Stimulated activated effector memory CD8-positive, alpha-beta T cell treated with anti-CD3 and anti-CD28 coated beads, Interleukin-12 subunit alpha, Interleukin-12 subunit beta, amount 100 ng/mL, for 72 hours (primary cell): ENCODE measurements at regions not wholly inside any gene's neighbourhood (a gene's known extent, or its start where the extent isn't known, plus 50 kb on each side); places are given as distances from the start of the nearest gene placed in this dataset.

Source experiments
- ATAC-seq: fragments of 150-1000 bp; cut with Tn5 transposase; 2 replicates; pipeline ENCODE4 v1.10.0; 2021
- DNase-seq, 2 donors: peaks; one replicate each; pipeline ENCODE4 v3.0.0; 2021 to 2022; ENCODE audit warnings: low spot score in 2 of 2
- H3K27ac Mint-ChIP-seq: one replicate; pipeline ENCODE4 v1.8.0; 2022; ENCODE audit warnings: mild to moderate bottlenecking, mixed read lengths
- H3K36me3 Mint-ChIP-seq: one replicate; pipeline ENCODE4 v1.8.0; 2022; ENCODE audit warnings: mild to moderate bottlenecking, mixed read lengths
- H3K4me1 Mint-ChIP-seq: one replicate; pipeline ENCODE4 v1.8.0; 2022; ENCODE audit warnings: mixed read lengths
- H3K4me3 Mint-ChIP-seq: one replicate; pipeline ENCODE4 v1.8.0; 2022; ENCODE audit warnings: mild to moderate bottlenecking, mixed read lengths
- H3K9me3 Mint-ChIP-seq: one replicate; pipeline ENCODE4 v1.8.0; 2022; ENCODE audit warnings: mixed read lengths

DNA sequence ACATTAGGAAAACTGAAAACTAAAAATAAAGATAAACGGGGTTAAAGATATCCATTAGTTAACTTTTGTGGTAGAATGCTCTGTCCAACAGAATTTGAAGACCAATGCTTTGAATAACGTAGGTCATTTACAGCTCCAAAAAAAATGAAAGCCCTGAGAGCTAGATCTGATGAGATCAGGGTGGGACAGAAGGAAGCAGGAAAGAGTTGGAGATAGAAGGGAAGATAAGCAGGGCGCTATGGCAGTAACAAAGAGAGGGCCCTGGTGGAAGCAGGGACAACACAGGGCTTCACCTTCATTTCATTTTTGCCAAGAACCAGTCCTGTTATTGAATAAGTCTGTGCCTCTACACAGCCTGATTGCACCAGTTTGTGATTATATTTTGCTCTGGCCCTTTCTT, 51.0 kb upstream of the RGS8 start:
- DNase-seq (no peak), ATAC-seq (no peak)
- no peaks in the 10 kb centered on the region for H3K9me3 Mint-ChIP-seq
- H3K27ac Mint-ChIP-seq = no peak overlapping the region
- no peak overlapping the region for H3K4me3 Mint-ChIP-seq
- H3K36me3 Mint-ChIP-seq = no peaks in the 10 kb centered on the region
- H3K4me1 Mint-ChIP-seq = peaks cover 8% of the 10 kb centered on the region

DNA sequence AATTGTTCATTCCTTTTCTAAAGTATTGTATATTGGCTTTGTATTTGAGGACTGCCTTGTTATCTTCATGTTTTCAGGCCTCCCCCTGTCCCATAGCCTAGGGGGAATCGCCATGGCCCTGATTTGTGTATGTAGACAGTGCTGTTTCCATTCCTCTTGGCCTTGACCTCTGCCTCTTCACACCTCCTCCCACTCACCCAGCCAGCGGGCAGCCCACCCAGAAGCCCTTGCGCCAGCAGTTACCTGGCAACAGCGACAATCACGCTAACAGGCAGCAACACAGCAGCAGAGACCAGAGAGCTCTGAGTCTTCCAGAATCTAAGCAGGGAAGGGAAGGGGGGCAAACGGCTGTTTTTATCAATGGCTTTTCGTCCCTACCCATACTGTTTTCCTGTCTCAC, 50.0 kb upstream of the NPL start:
- peak overlapping the region; percentile 59 for H3K27ac Mint-ChIP-seq
- H3K36me3 Mint-ChIP-seq = no peaks in the 10 kb centered on the region
- ATAC-seq (peak; percentile 67), DNase-seq (no peak)
- H3K4me3 Mint-ChIP-seq = no peak overlapping the region
- H3K4me1 Mint-ChIP-seq = peaks cover 8% of the 10 kb centered on the region
- H3K9me3 Mint-ChIP-seq = no peaks in the 10 kb centered on the region
